NCI-H187 (cell line): ENCODE measurements at regions not wholly inside any gene's neighbourhood (a gene's known extent, or its start where the extent isn't known, plus 50 kb on each side); places are given as distances from the start of the nearest gene placed in this dataset.
"Not testable (repeated sequence)": the region's sequence is repeated elsewhere in the genome, so short reads cannot be mapped to it uniquely, and the experiment has no call there.

Experiments
- DNase-seq, 2 experiments: peaks; one replicate each; lab custom pipeline; 2025; lab: John Stamatoyannopoulos, UW

DNA sequence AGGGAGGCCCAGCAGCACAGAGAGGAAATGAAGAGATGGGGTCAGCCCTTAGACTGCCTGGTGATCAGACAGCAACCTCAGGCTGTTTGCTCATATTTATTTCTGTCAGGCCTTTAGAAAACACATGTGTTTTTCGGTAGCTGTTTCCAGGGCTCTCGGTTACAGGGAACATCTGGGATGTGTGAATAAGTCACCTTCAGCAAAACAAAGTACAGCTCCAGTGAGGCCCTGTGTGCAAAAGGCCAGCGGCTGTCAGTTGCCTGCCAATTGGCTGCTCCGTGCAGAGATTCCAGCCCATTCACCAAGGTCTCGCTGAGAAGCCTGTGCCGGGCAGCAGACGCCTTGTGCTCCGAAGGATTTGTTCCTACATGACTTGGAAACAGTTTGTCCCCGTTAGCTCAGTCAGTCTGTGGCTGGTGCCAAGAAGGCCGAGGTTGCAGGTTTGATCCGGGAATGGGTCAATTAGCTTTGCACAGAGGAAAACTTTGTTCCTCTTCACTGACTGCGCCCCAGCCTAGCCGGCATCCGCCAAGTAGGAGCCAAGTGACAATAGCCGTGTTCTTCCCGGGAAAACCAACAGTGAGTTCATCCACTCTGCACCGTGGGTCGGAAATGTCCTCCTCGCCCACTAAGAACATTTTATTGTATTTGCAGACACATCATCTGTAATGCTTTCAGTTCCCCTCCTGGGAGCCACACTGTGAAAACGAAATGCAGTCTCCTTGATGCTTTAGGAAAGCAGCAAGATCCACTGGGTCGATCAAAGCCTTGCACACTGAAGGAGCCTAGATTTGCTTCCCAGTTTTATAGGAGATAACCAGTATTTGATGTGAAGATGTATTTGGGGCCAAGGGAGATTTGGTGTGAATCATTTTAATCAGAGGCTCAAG is 315.4 kb upstream of the CDYL start:
- no peak for DNase-seq

DNA sequence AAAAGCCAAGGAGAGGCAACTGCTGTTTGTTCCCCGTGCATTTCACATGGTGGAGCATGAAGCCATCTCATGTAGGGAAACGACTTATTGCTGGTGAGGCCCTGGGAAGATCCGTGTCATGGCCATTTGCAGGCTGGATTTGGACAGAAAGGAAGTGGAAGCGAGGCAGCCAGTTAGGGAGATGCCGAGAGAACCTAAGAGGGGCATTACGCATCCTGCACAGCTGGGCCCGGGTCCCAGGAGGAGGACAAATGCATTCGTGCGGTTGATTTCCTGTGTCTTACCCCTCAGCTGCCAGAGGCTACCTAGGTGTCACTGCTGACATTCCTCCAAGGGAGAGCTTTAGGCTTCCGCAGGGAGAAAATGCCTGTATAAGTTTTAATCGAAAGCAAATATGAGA is 316.2 kb upstream of the CDYL start:
- no peak for DNase-seq

GRCh38 chr6:4459032-4459431 is 317.2 kb upstream of the CDYL start:
- DNase-seq: no peak

GRCh38 chr6:4451718-4452117 is 316.3 kb upstream of the ECI2 start:
- DNase-seq: no peak

DNA sequence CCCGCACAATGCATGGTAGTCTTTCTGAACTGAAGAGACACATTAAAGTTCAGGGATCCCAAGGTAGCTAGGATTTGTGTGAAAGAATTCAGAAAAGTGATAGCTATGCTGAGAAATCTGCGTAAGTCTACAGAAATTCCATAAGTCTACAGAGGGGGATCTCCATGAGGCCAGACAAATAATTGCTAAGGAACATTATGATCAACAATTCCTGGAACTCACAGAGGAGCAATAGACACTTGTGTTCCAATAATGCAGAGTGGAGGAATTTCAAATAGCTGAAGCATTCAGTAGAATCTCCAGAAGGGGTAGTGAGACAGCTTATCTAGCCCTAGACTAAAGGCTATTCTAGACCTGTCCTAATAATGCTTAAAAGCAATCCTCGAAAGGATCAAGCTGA is 315.7 kb upstream of the ECI2 start:
- DNase-seq: no peak

- DNase-seq: no peak
Observed at GRCh38 chr6:4450237-4450636, 314.9 kb upstream of the ECI2 start.

DNA sequence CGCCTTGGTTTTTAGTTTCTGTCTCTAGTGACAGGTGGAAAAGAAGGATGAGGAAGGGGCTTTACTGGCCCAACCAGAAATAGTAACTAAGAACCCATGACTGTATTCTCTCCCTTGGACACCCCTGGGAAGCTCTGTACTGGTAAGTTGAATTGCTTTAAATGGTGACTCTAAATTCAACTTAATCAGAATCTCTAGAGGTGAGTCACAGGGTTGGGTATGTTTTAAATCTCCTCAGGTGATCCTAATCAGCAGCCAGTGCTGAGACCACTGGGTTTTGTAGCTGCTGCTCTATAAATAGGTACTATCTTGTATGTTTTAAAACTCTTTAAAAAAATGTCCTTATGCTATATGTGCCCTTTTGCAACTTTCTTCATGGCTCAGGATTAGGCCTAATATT is 314.0 kb upstream of the ECI2 start:
- DNase-seq: no peak

GRCh38 chr6:4448841-4449240 is 313.5 kb upstream of the ECI2 start:
- DNase-seq: no peak

DNA sequence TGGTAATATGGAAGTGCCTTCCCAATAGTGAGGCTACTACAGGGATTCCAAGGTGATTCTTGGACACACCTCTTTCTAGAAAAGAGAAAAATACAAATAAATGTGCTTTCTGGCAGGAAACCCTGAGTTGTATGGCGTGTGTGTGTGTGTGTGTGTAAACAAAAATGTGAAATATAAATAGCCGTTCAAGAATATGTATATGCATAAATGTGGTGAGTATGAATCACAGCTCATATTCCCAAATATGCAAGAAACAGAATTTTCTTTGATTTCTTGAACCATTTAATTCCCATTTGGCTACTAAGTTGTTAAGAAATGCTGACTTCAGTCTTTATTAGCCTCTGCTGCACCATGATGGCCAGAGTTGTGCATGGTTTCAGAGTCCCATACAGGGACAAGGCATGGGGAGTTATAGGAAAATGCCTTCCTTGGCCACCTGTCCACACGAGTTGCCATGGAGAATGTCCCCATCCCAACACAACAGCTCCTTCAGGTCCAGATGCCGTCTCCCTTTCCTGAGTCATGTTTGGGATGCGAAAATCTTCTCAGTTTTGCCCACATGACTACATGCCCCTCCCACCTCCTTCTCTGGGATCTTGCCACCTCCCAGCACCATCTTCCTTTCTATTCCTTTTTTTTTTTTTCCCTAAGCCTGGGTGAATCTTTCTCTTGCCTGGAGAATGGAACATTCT is 312.4 kb upstream of the ECI2 start:
- DNase-seq: no peak

- no peak for DNase-seq
Observed at GRCh38 chr6:4446982-4447381, 311.6 kb upstream of the ECI2 start.

- DNase-seq: no peak
Observed at GRCh38 chr6:4441981-4442434, 306.6 kb upstream of the ECI2 start.

- no peak for DNase-seq
Observed at GRCh38 chr6:4439159-4439558, 303.8 kb upstream of the ECI2 start.

DNA sequence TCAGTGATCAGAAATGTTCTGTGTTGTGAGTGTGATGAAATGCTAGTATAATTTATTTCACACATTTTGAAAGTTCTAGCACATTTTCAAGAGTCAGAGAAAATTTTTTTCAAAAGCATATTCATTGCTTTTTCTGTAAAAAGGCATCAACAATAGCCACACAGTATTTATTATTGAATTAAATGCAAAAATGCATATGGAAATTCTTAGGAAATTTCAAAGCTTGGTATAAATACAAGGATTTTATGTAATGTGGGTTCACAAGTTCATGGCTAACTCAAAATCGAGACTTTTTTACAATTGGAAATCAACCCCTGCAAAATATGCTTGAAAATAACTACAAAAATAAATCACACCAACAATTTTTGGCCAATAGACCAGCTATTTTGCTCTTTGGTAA is 302.0 kb upstream of the ECI2 start:
- no peak for DNase-seq

- DNase-seq: peak; percentile 15 to 22
Observed at GRCh38 chr6:4435981-4436445, 300.6 kb upstream of the ECI2 start.

- DNase-seq: no peak
Observed at GRCh38 chr6:4434655-4435054, 299.3 kb upstream of the ECI2 start.

- DNase-seq: no peak
Observed at GRCh38 chr6:4433199-4433598, 297.8 kb upstream of the ECI2 start.

- no peak for DNase-seq
Observed at GRCh38 chr6:4426968-4427367, 291.6 kb upstream of the ECI2 start.

DNA sequence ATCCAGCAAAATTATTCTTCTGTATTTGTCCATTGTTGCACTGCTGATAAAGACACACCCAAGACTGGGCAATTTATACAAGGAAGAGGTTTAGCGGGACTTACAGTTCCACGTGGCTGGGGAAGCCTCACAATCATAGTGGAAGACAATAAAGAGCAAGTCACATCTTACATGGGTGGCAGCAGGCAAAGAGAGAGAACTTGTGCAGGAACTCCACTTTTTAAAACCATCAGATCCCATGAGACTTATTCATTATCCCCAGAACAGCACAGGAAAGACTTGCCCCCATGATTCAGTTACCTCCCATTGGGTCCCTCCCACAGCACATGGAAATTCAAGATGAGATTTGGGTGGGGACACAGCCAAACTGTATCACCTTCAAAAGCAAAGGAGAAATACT is 286.5 kb upstream of the ECI2 start:
- no peak for DNase-seq

- DNase-seq: no peak
Observed at GRCh38 chr6:4420160-4420865, 284.9 kb upstream of the ECI2 start.

DNA sequence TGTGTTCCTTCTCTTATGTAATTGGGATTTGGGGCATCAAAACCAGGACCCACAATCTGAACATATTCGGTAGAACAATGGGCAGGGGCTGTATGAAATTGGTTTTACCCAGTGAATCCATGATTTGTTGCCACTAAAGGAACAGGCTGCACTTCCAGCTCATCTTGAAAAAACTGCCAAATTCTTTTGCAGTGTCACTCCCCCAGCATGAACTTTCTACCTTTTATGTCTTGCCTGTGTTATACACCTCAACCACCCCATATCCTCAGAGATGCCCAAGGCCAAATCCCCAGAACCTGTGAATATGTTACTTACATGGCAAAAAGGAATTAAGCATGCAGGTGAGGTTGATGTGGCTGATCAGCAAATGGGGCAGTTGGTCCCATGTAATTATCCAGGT is 280.2 kb upstream of the ECI2 start:
- no peak for DNase-seq

- DNase-seq: not testable (repeated sequence)
Observed at GRCh38 chr6:4414078-4414477, 278.7 kb upstream of the ECI2 start.

DNA sequence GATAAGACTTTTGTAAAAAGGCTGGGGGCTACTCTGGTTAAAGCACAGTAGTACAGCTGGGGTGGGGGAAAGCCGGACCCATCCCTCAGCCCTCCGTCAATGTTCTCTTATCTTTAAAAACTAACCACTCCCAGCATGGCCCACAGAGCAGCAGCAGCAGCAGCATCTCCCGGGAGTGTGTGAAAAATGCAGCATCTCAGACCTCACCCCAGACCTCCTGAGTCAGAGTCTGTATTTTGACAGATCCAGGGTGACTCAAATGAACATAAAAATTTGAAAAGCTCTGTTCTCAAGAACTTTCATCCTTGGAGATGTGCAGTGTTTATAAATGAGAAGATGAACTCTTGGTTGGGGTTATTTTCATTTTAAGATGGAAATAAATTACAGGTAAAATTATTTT is 277.7 kb upstream of the ECI2 start:
- no peak for DNase-seq

GRCh38 chr6:4412488-4412887 is 277.1 kb upstream of the ECI2 start:
- no peak for DNase-seq
